OCI-LY3 (cell line): ENCODE measurements at regions not wholly inside any gene's neighbourhood (a gene's known extent, or its start where the extent isn't known, plus 50 kb on each side); places are given as distances from the start of the nearest gene placed in this dataset.
"Not testable (repeated sequence)": the region's sequence is repeated elsewhere in the genome, so short reads cannot be mapped to it uniquely, and the experiment has no call there.

Experiments
- H2AFZ ChIP-seq: fragments of 200-600, 300-600 bp; shearing (Covaris generic); 2 replicates; pipeline ENCODE4 v1.6.0; 2014; ENCODE audit warnings: antibody characterized with exemption, low read depth, low read length
- H3K27ac ChIP-seq: fragments of 200-600, 300-600 bp; sonication (generic); 2 replicates; pipeline ENCODE4 v1.5.1; 2014; ENCODE audit warnings: mild to moderate bottlenecking, low read length, moderate library complexity, mixed read lengths
- H3K27me3 ChIP-seq: fragments of 200-600, 300-600 bp; sonication (generic); 2 replicates; pipeline ENCODE4 v1.6.1; 2014; ENCODE audit warnings: low read depth, low read length, mixed read lengths
- H3K36me3 ChIP-seq: fragments of 200-600, 300-600 bp; sonication (generic); replicated peaks from 2 replicates; pipeline ENCODE3; 2014; ENCODE audit warnings: low read depth, low read length, mixed read lengths
- H3K4me1 ChIP-seq: fragments of 300-600, 200-600 bp; sonication (generic); 2 replicates; pipeline ENCODE4 v1.6.1; 2014; ENCODE audit warnings: low read length, mixed read lengths
- H3K4me2 ChIP-seq: fragments of 200-600, 300-600 bp; sonication (generic); 2 replicates; pipeline ENCODE4 v1.6.1; 2014; ENCODE audit warnings: low read length, mixed read lengths
- H3K4me3 ChIP-seq: fragments of 300-600, 200-600 bp; sonication (generic); 2 replicates; pipeline ENCODE4 v1.5.1; 2014; ENCODE audit warnings: antibody characterized with exemption, mild to moderate bottlenecking, low read length, moderate library complexity
- H3K79me2 ChIP-seq: fragments of 300-600, 200-600 bp; shearing (Covaris generic); 2 replicates; pipeline ENCODE4 v1.6.1; 2014; ENCODE audit warnings: mild to moderate bottlenecking, low read length, mixed read lengths
- H3K9ac ChIP-seq: fragments of 300-600, 200-600 bp; shearing (Covaris generic); 2 replicates; pipeline ENCODE4 v1.6.0; 2014; ENCODE audit warnings: mild to moderate bottlenecking, low read length, moderate library complexity
- H3K9me3 ChIP-seq: fragments of 200-600, 300-600 bp; shearing (Covaris generic); 2 replicates; pipeline ENCODE4 v1.6.1; 2014; ENCODE audit warnings: low read length, mixed read lengths; ENCODE audit not compliant: insufficient read depth
- H4K20me1 ChIP-seq: fragments of 200-600, 300-600 bp; sonication (generic); 2 replicates; pipeline ENCODE4 v1.6.1; 2016; ENCODE audit warnings: low read length, mixed read lengths; ENCODE audit not compliant: insufficient read depth
- EZH2phosphoT487 ChIP-seq: fragments of 200-600 bp; shearing (Covaris generic); IDR thresholded peaks from 2 replicates; pipeline ENCODE4 v1.6.1; 2018; ENCODE audit warnings: antibody characterized with exemption, mixed run types, low read depth
- TF ChIP-seq, protein P1 (sequence below): fragments of 200-600, 300-600 bp; sonication (generic); IDR thresholded peaks from 2 replicates; pipeline ENCODE4 v1.5.1; 2014; ENCODE audit warnings: antibody characterized with exemption, low read length, low read depth

DNA sequence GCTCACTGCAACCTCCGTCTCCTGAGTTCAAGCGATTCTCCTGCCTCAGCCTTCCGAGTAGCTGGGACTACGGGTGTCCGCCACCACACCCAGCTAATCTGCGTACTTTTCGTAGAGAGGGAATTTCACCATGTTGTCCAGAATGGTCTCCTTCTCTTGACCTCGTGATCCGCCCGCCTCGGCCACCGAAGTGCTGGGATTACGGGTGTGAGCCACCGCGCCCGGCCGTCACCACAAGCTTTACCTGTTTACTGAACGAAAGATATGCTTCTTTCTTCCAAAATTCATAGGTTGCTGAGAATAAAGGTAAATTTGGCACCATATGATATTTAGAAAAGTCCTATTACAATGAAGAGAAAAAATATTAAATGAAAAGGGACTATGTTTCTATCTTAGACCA, 333.5 kb upstream of the EPHA6 start:
- Histone ChIP-seq H3K4me3 (no peak overlapping the region), H3K9me3 (no peaks in the 10 kb centered on the region), H3K36me3 (no peaks in the 10 kb centered on the region), H3K9ac (no peak overlapping the region), H4K20me1 (no peaks in the 10 kb centered on the region), H3K27me3 (no peaks in the 10 kb centered on the region), H2AFZ (no peak overlapping the region), H3K4me2 (no peak overlapping the region), H3K79me2 (no peaks in the 10 kb centered on the region), H3K4me1 (peaks cover 5% of the 10 kb centered on the region), H3K27ac (no peak overlapping the region)
- TF ChIP-seq, protein P1, sequence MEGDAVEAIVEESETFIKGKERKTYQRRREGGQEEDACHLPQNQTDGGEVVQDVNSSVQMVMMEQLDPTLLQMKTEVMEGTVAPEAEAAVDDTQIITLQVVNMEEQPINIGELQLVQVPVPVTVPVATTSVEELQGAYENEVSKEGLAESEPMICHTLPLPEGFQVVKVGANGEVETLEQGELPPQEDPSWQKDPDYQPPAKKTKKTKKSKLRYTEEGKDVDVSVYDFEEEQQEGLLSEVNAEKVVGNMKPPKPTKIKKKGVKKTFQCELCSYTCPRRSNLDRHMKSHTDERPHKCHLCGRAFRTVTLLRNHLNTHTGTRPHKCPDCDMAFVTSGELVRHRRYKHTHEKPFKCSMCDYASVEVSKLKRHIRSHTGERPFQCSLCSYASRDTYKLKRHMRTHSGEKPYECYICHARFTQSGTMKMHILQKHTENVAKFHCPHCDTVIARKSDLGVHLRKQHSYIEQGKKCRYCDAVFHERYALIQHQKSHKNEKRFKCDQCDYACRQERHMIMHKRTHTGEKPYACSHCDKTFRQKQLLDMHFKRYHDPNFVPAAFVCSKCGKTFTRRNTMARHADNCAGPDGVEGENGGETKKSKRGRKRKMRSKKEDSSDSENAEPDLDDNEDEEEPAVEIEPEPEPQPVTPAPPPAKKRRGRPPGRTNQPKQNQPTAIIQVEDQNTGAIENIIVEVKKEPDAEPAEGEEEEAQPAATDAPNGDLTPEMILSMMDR = no peak
- no peak for TF ChIP-seq EZH2phosphoT487

DNA sequence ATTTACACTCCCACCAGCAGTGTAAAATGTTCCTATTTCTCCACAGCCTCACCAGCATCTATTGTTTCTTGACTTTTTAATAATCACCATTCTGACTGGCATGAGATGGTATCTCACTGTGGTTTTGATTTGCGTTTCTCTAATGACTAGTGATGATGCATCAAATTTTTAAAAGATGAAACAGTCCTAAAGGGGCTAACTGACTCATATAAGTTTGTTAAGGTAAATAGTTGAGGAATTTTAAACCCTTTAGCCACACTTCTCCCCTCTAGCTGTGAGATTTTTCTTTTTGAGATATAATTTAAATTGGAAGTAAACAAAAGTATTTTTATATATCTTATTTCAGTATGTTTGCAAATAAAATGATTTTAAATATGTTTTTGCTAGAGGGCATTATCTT, 331.2 kb upstream of the EPHA6 start:
- not testable (repeated sequence) for H2AFZ ChIP-seq, H3K27me3 ChIP-seq, H3K4me3 ChIP-seq, H3K4me1 ChIP-seq, H3K9ac ChIP-seq, H3K79me2 ChIP-seq, H3K9me3 ChIP-seq, H3K27ac ChIP-seq, H3K36me3 ChIP-seq, H4K20me1 ChIP-seq, H3K4me2 ChIP-seq

DNA sequence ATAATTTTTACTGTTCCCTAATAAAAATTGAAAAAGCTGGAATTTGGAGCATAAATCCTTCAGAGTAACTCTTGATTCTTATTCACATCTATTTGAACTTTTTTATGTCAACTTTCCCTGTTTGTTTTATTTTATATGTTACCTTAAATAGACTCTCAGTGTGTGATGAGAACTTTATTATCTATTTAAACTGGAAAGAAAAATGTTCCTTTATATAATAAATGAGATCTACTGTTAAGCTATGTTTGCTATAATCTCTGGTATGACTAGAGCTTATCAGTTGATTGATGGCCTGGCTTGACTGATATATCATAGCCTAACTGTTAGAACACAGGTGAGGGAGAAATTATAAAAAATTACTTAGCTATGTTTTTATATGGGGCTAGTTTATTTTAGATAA, 330.6 kb upstream of the EPHA6 start:
- TF ChIP-seq, protein P1 = no peak
- no peak for TF ChIP-seq EZH2phosphoT487
- no peaks in the 10 kb centered on the region for H3K79me2 ChIP-seq
- no peaks in the 10 kb centered on the region for H4K20me1 ChIP-seq
- no peak overlapping the region for H3K27ac ChIP-seq
- H3K9me3 ChIP-seq = no peaks in the 10 kb centered on the region
- no peak overlapping the region for H3K4me3 ChIP-seq
- no peaks in the 10 kb centered on the region for H3K4me1 ChIP-seq
- H2AFZ ChIP-seq = no peak overlapping the region
- no peak overlapping the region for H3K9ac ChIP-seq
- no peaks in the 10 kb centered on the region for H3K36me3 ChIP-seq
- no peak overlapping the region for H3K4me2 ChIP-seq
- no peaks in the 10 kb centered on the region for H3K27me3 ChIP-seq

GRCh38 chr3:96488708-96489107, 325.7 kb upstream of the EPHA6 start:
- Histone ChIP-seq H3K9me3 (peaks cover 4% of the 10 kb centered on the region; the same call in 1 of the 2 replicates), H3K79me2 (no peaks in the 10 kb centered on the region), H3K9ac (no peak overlapping the region)

More at GRCh38 chr3:96488708-96489107, 325.7 kb upstream of the EPHA6 start:
- Histone ChIP-seq H3K27ac (no peak overlapping the region), H3K4me1 (peaks cover 12% of the 10 kb centered on the region), H4K20me1 (no peaks in the 10 kb centered on the region), H3K4me3 (no peak overlapping the region), H3K4me2 (no peak overlapping the region), H3K27me3 (no peaks in the 10 kb centered on the region), H3K36me3 (no peaks in the 10 kb centered on the region), H2AFZ (no peak overlapping the region)
- TF ChIP-seq, protein P1 = no peak
- no peak for TF ChIP-seq EZH2phosphoT487
